ENCODE measurements at regions not wholly inside any gene's neighbourhood (a gene's known extent, or its start where the extent isn't known, plus 50 kb on each side); places are given as distances from the start of the nearest gene placed in this dataset.

- Histone ChIP-seq H3K9me3 (ENCODE audit: insufficient read depth in 2 of 2, low read depth in 1 of 2, low read length in 1 of 2) (no peaks in the 10 kb centered on the region), H3K27ac (ENCODE audit: low read depth, low read length) (no peak overlapping the region), H3K56ac (replicated peaks; ENCODE audit: insufficient read length, low read depth, low read length) (no peak overlapping the region), H2AFZ (ENCODE audit: low read length) (no peak overlapping the region), H4K91ac (replicated peaks; ENCODE audit: insufficient read length, low read length) (no peak overlapping the region), H2BK12ac (ENCODE audit: low read depth, low read length) (no peak overlapping the region), H2BK120ac (replicated peaks; ENCODE audit: low read depth, low read length) (no peak overlapping the region), H3K23me2 (ENCODE audit: low read depth, low read length) (no peaks in the 10 kb centered on the region; the same call in 1 of the 2 replicates), H2BK5ac (ENCODE audit: low read depth, low read length) (no peak overlapping the region), H3K4me3 (ENCODE audit: extremely low read depth in 1 of 4, insufficient read depth in 2 of 4, low read depth in 3 of 4, low read length in 4 of 4) (no peak overlapping the region), H3K4ac (replicated peaks; ENCODE audit: insufficient read length, low read depth, low read length) (no peak overlapping the region), H3K18ac (ENCODE audit: extremely low read depth, low read length) (no peak overlapping the region), H3K14ac (ENCODE audit: insufficient read length) (no peak overlapping the region), H3K23ac (ENCODE audit: insufficient read length) (no peak overlapping the region), H4K20me1 (replicated peaks in 1 of 2; ENCODE audit: control insufficient read depth in 1 of 2, insufficient read depth in 2 of 2, low read length in 2 of 2) (no peaks in the 10 kb centered on the region), H2AK5ac (ENCODE audit: low read depth, low read length) (no peak overlapping the region), H3K9ac (replicated peaks in 1 of 4; ENCODE audit: extremely low read depth in 1 of 4, low read depth in 3 of 4, low read length in 3 of 4) (no peak overlapping the region), H3K4me2 (ENCODE audit: insufficient read depth in 1 of 2, low read depth in 2 of 2, low read length in 2 of 2) (no peak overlapping the region), H3K79me2 (ENCODE audit: control insufficient read depth in 1 of 2, insufficient read depth in 2 of 2, low read length in 2 of 2) (no peaks in the 10 kb centered on the region), H4K5ac (ENCODE audit: insufficient read length, low read depth, low read length) (no peak overlapping the region), H4K8ac (ENCODE audit: extremely low read depth, insufficient read depth, low read length) (no peak overlapping the region), H3K27me3 (replicated peaks in 1 of 4; ENCODE audit: control insufficient read depth in 3 of 4, extremely low read depth in 1 of 4, insufficient read depth in 3 of 4, low read length in 3 of 4) (no peaks in the 10 kb centered on the region), H3K4me1 (replicated peaks in 1 of 4; ENCODE audit: control insufficient read depth in 3 of 4, insufficient read depth in 4 of 4, low read length in 3 of 4) (no peaks in the 10 kb centered on the region), H2BK15ac (ENCODE audit: low read length) (no peak overlapping the region), H3K79me1 (ENCODE audit: low read depth, low read length) (no peaks in the 10 kb centered on the region), H3K36me3 (ENCODE audit: control insufficient read depth in 2 of 4, insufficient read depth in 4 of 4, low read length in 3 of 4) (no peaks in the 10 kb centered on the region), H2BK20ac (ENCODE audit: low read length) (no peak overlapping the region)
- ChIA-PET CTCF (ENCODE audit: partially characterized antibody) (interaction anchor here (0.5 to 1.2 kb wide), 3 partner anchors 8 to 267 kb away, joined by 3 to 4 read pairs (median 3); no protein-coding TSS in a partner anchor), POLR2A (ENCODE audit: partially characterized antibody) (no interaction called here)
- FAIRE-seq: no peak
- no peak for DNase-seq (ENCODE audit: low read depth in 1 of 2, low spot score in 2 of 2)
- 90% methylated on average over 1 of the region's 1 CpG; no CpG with 5 or more reads in 1 of the 2 experiments for WGBS, 2 experiments (ENCODE audit: extremely low coverage in 1 of 2, insufficient coverage in 1 of 2, insufficient read length in 1 of 2, insufficient replicate concordance in 2 of 2, low coverage in 1 of 2, low lambda C conversion rate in 2 of 2, missing lambda C conversion rate in 1 of 2)
- TF ChIP-seq POU5F1 (IDR thresholded peaks at IDR 0.05; ENCODE audit: low read depth, low read length) (no peak), SIN3A (conservative IDR thresholded peaks at IDR 0.05 in 1 of 2, IDR thresholded peaks at IDR 0.05 in 1 of 2; ENCODE audit: low read depth in 1 of 2, low read length in 2 of 2) (no peak), EP300 (IDR thresholded peaks at IDR 0.05; ENCODE audit: borderline replicate concordance in 1 of 2, low read depth in 2 of 2, low read length in 2 of 2) (no peak), KDM1A (IDR thresholded peaks at IDR 0.05; ENCODE audit: borderline replicate concordance, low read length) (no peak), EZH2 (IDR thresholded peaks at IDR 0.05; ENCODE audit: low read depth, low read length, severe bottlenecking) (no peak), CHD2 (IDR thresholded peaks at IDR 0.05; ENCODE audit: low read length) (no peak), POLR2AphosphoS5 (IDR thresholded peaks at IDR 0.05; ENCODE audit: low read depth, low read length) (no peak), MAX (IDR thresholded peaks at IDR 0.05) (no peak), CTCF (IDR thresholded peaks at IDR 0.05; ENCODE audit: control extremely low read depth in 1 of 3, insufficient read depth in 1 of 3, low read depth in 1 of 3, low read length in 3 of 3) (no peak), SIX5 (IDR thresholded peaks at IDR 0.05; ENCODE audit: low read depth, low read length) (no peak)
Observed at GRCh38 chr3:29186131-29186599, 94.7 kb upstream of the RBMS3 start.

Data from H1 (cell line).